ENCODE measurements at regions not wholly inside any gene's neighbourhood (a gene's known extent, or its start where the extent isn't known, plus 50 kb on each side); places are given as distances from the start of the nearest gene placed in this dataset.

- intact Hi-C loops (cut with DNase I), result loop anchor here (10.0 kb wide), 1 partner anchor 468 kb away; no protein-coding TSS in a partner anchor
- 4% methylated on average over 7 of the region's 7 CpGs for WGBS
- Histone ChIP-seq H3K27me3 (no peaks in the 10 kb centered on the region), H3K36me3 (no peaks in the 10 kb centered on the region), H3K4me1 (peaks cover 0 to 4% (median 0%) of the 10 kb centered on the region in 4 donors), H3K4me3 (no peak overlapping the region), H3K27ac (replicated peaks in 1 of 4) (no peak overlapping the region), H3K9me3 (no peaks in the 10 kb centered on the region)
- no peak for DNase-seq (ENCODE audit: extremely low spot score)
- TF ChIP-seq POLR2AphosphoS5 (IDR thresholded peaks at IDR 0.05) (no peak), CTCF (IDR thresholded peaks at IDR 0.05) (peak; percentile 30 to 47 (median 39)), POLR2A (IDR thresholded peaks at IDR 0.05; ENCODE audit: low read depth) (no peak), EP300 (IDR thresholded peaks at IDR 0.05) (no peak)
These were observed 456.2 kb downstream of the FOXG1 start for GRCh38 chr14:29222671-29223268.

GRCh38 chr14:29223947-29224346, 457.4 kb downstream of the FOXG1 start:
- WGBS, result 87% methylated on average over 3 of the region's 3 CpGs
- TF ChIP-seq POLR2A (IDR thresholded peaks at IDR 0.05; ENCODE audit: low read depth) (no peak), POLR2AphosphoS5 (IDR thresholded peaks at IDR 0.05) (no peak), EP300 (IDR thresholded peaks at IDR 0.05) (no peak), CTCF (IDR thresholded peaks at IDR 0.05) (no peak)
- H3K4me1 ChIP-seq, result no peaks in the 10 kb centered on the region
- no peaks in the 10 kb centered on the region for H3K36me3 ChIP-seq
- intact Hi-C loops (cut with DNase I), result loop anchor here (10.0 kb wide), 1 partner anchor 469 kb away; no protein-coding TSS in a partner anchor
- no peaks in the 10 kb centered on the region for H3K27me3 ChIP-seq
- H3K27ac ChIP-seq (replicated peaks in 1 of 4), result no peak overlapping the region
- no peak overlapping the region for H3K4me3 ChIP-seq
- DNase-seq (ENCODE audit: extremely low spot score), result no peak
- no peaks in the 10 kb centered on the region for H3K9me3 ChIP-seq

- H3K4me1 ChIP-seq, result no peaks in the 10 kb centered on the region
- no peaks in the 10 kb centered on the region for H3K27me3 ChIP-seq
- intact Hi-C loops (cut with DNase I), result loop anchor here (10.0 kb wide), 1 partner anchor 473 kb away; no protein-coding TSS in a partner anchor
- DNase-seq (ENCODE audit: extremely low spot score), result no peak
- no peak overlapping the region for H3K27ac ChIP-seq (replicated peaks in 1 of 4)
- TF ChIP-seq POLR2AphosphoS5 (IDR thresholded peaks at IDR 0.05) (no peak), POLR2A (IDR thresholded peaks at IDR 0.05; ENCODE audit: low read depth) (no peak), CTCF (IDR thresholded peaks at IDR 0.05) (no peak), EP300 (IDR thresholded peaks at IDR 0.05) (no peak)
- WGBS, result 100% methylated on average over 1 of the region's 1 CpG
- no peak overlapping the region for H3K4me3 ChIP-seq
- H3K36me3 ChIP-seq, result no peaks in the 10 kb centered on the region
- no peaks in the 10 kb centered on the region for H3K9me3 ChIP-seq
These were observed 461.0 kb downstream of the FOXG1 start for GRCh38 chr14:29227631-29228030.

GRCh38 chr14:29232153-29232552, 465.6 kb downstream of the FOXG1 start:
- H3K4me1 ChIP-seq, result peaks cover 0 to 5% (median 0%) of the 10 kb centered on the region in 4 donors
- H3K27me3 ChIP-seq, result no peaks in the 10 kb centered on the region
- intact Hi-C loops (cut with DNase I), result no loop called here
- TF ChIP-seq CTCF (IDR thresholded peaks at IDR 0.05) (no peak), POLR2AphosphoS5 (IDR thresholded peaks at IDR 0.05) (no peak), POLR2A (IDR thresholded peaks at IDR 0.05; ENCODE audit: low read depth) (no peak), EP300 (IDR thresholded peaks at IDR 0.05) (no peak)
- WGBS, result 92% methylated on average over 4 of the region's 4 CpGs
- no peaks in the 10 kb centered on the region for H3K36me3 ChIP-seq
- DNase-seq (ENCODE audit: extremely low spot score), result no peak
- no peak overlapping the region for H3K27ac ChIP-seq (replicated peaks in 1 of 4)
- no peak overlapping the region for H3K4me3 ChIP-seq
- H3K9me3 ChIP-seq, result no peaks in the 10 kb centered on the region

- no peak overlapping the region for H3K4me3 ChIP-seq
- intact Hi-C loops (cut with DNase I), result no loop called here
- H3K27me3 ChIP-seq, result no peaks in the 10 kb centered on the region
- H3K9me3 ChIP-seq, result no peaks in the 10 kb centered on the region
- no peak for TF ChIP-seq POLR2AphosphoS5 (IDR thresholded peaks at IDR 0.05)
- peaks cover 0 to 5% (median 0%) of the 10 kb centered on the region in 4 donors for H3K4me1 ChIP-seq
- H3K36me3 ChIP-seq, result no peaks in the 10 kb centered on the region
- no peak for DNase-seq (ENCODE audit: extremely low spot score)
- H3K27ac ChIP-seq (replicated peaks in 1 of 4), result no peak overlapping the region
These were observed 466.1 kb downstream of the FOXG1 start for GRCh38 chr14:29232711-29233110.
